ENCODE measurements at regions not wholly inside any gene's neighbourhood (a gene's known extent, or its start where the extent isn't known, plus 50 kb on each side); places are given as distances from the start of the nearest gene placed in this dataset.

DNA sequence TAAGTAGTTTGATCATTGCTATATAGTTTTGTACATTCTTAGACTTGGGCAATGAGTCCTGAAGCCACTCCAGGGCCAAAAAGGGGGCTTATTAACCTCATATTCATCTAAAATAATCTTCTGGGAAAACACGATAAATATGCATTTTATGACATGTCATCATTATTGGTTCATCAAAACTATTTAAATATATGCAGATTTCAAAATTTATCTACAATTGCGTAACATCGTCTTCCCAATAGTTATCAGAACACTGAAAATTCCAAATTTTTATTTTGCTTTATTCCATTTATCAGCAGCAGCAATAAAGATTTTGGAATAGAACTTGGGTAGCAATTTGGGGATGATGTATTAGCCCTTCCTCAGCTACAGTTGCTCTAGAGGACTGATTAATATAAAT, 550.0 kb downstream of the IQCM start:
- H2AFZ ChIP-seq (ENCODE audit: low read depth, low read length): no peak overlapping the region
- no peak overlapping the region for H3K4me2 ChIP-seq (ENCODE audit: low read length)
- H3K36me3 ChIP-seq (replicated peaks; ENCODE audit: low read depth, low read length): no peaks in the 10 kb centered on the region
- H4K20me1 ChIP-seq (ENCODE audit: insufficient read depth, low read length): no peaks in the 10 kb centered on the region
- H3K4me1 ChIP-seq (ENCODE audit: low read length): no peaks in the 10 kb centered on the region
- H3K4me3 ChIP-seq (ENCODE audit: low read length): no peak overlapping the region
- TF ChIP-seq, protein P1, sequence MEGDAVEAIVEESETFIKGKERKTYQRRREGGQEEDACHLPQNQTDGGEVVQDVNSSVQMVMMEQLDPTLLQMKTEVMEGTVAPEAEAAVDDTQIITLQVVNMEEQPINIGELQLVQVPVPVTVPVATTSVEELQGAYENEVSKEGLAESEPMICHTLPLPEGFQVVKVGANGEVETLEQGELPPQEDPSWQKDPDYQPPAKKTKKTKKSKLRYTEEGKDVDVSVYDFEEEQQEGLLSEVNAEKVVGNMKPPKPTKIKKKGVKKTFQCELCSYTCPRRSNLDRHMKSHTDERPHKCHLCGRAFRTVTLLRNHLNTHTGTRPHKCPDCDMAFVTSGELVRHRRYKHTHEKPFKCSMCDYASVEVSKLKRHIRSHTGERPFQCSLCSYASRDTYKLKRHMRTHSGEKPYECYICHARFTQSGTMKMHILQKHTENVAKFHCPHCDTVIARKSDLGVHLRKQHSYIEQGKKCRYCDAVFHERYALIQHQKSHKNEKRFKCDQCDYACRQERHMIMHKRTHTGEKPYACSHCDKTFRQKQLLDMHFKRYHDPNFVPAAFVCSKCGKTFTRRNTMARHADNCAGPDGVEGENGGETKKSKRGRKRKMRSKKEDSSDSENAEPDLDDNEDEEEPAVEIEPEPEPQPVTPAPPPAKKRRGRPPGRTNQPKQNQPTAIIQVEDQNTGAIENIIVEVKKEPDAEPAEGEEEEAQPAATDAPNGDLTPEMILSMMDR (IDR thresholded peaks at IDR 0.05; ENCODE audit: low read depth, low read length): no peak
- no peak for TF ChIP-seq EZH2phosphoT487 (IDR thresholded peaks at IDR 0.05; ENCODE audit: low read depth)
- H3K27me3 ChIP-seq (ENCODE audit: low read depth, low read length): no peaks in the 10 kb centered on the region
- no peaks in the 10 kb centered on the region for H3K79me2 ChIP-seq (ENCODE audit: low read length)
- no peak overlapping the region for H3K9ac ChIP-seq (ENCODE audit: low read length)
- no peak overlapping the region for H3K27ac ChIP-seq (ENCODE audit: low read length)
- H3K9me3 ChIP-seq (ENCODE audit: insufficient read depth, low read length): no peaks in the 10 kb centered on the region

DNA sequence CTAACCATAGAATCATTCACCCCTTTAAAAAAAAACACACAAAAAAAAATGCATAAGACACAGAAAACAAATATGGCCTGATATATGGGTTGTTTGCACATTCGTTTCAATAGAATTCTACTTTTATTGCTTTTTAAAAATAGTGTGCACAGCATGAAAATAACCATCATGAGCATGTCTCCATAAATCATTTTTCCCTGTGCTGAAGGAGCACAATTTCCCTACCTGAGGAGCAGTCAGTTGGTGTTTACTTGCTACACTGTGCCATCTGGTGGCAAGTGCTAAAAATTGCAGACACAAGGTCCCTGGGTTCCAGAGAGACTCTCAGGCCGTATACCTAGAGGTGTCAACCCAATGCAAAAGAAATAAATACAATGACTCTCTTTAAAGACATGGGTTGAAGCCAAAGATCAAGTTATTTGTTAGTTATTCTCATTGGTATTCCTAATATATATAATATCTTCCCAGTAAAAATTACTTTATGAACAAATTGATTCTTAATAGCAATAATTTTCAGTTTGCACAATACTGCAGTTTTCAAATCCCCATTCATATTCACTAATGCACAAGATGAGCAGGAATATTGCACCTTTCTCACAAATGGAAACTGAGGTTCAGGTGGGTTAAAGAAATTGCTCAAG, 551.4 kb downstream of the IQCM start:
- no peak for TF ChIP-seq EZH2phosphoT487 (IDR thresholded peaks at IDR 0.05; ENCODE audit: low read depth)
- TF ChIP-seq, protein P1 (IDR thresholded peaks at IDR 0.05; ENCODE audit: low read depth, low read length): peak; percentile 97
- Histone ChIP-seq H3K4me3 (ENCODE audit: low read length) (no peak overlapping the region), H3K36me3 (replicated peaks; ENCODE audit: low read depth, low read length) (no peaks in the 10 kb centered on the region), H3K9me3 (ENCODE audit: insufficient read depth, low read length) (no peaks in the 10 kb centered on the region), H3K4me2 (ENCODE audit: low read length) (no peak overlapping the region), H3K4me1 (ENCODE audit: low read length) (no peaks in the 10 kb centered on the region), H3K27me3 (ENCODE audit: low read depth, low read length) (no peaks in the 10 kb centered on the region), H2AFZ (ENCODE audit: low read depth, low read length) (no peak overlapping the region), H3K79me2 (ENCODE audit: low read length) (no peaks in the 10 kb centered on the region), H4K20me1 (ENCODE audit: insufficient read depth, low read length) (no peaks in the 10 kb centered on the region), H3K9ac (ENCODE audit: low read length) (no peak overlapping the region), H3K27ac (ENCODE audit: low read length) (no peak overlapping the region)

DNA sequence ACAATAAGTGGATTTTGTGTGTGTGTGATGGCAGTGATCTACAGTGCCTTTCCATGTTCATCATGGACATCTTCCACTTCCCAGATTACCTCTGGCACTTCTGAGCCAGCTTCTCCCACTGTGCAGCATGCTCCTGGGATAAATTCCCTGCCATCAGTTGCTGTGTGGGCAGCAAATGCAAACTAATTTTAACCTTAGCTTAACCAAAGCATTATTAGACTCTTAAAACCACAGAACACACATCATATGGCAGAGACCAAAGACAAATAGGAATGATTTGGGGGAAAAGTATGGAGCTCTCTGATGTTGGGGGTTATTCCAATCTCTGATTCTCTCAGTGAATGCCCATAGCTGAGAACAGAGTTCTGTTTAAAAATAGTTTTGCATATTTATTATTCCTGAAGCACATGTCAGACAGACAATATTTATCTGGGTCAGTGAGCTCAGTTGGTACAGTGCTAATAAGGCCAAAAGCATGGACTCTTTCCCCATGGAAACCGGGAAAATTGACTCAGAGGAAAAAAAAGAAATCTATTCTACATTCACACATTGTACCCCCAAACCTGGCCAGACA, 567.4 kb downstream of the IQCM start:
- Histone ChIP-seq H3K4me3 (ENCODE audit: low read length) (no peak overlapping the region), H3K79me2 (ENCODE audit: low read length) (no peaks in the 10 kb centered on the region), H3K36me3 (replicated peaks; ENCODE audit: low read depth, low read length) (no peaks in the 10 kb centered on the region), H3K9ac (ENCODE audit: low read length) (no peak overlapping the region), H3K4me1 (ENCODE audit: low read length) (peaks cover 7% of the 10 kb centered on the region), H2AFZ (ENCODE audit: low read depth, low read length) (no peak overlapping the region), H3K27ac (ENCODE audit: low read length) (no peak overlapping the region), H3K4me2 (ENCODE audit: low read length) (no peak overlapping the region), H3K27me3 (ENCODE audit: low read depth, low read length) (no peaks in the 10 kb centered on the region), H4K20me1 (ENCODE audit: insufficient read depth, low read length) (no peaks in the 10 kb centered on the region), H3K9me3 (ENCODE audit: insufficient read depth, low read length) (no peaks in the 10 kb centered on the region)
- TF ChIP-seq EZH2phosphoT487 (IDR thresholded peaks at IDR 0.05; ENCODE audit: low read depth): no peak
- TF ChIP-seq, protein P1 (IDR thresholded peaks at IDR 0.05; ENCODE audit: low read depth, low read length): no peak

DNA sequence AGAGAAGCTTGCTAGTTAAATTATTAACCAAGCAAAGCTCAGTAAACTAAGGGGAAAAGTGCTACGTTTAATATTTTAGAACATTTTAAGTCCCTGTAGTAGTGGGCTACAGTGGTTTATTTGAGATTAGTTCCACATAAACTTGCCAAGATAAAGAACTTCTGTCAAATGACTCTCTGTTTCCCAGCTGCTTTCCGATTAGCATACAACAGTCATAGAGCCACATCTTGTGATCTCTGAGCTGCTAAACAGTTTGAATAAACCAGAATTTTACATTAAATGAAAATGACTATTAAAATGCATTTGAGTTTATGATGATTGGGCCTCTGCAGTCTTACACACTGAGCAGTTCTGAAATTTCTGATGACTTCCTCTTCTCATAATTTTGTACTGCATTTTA, 568.5 kb downstream of the IQCM start:
- no peak overlapping the region for H2AFZ ChIP-seq (ENCODE audit: low read depth, low read length)

More for the DNA sequence above, 568.5 kb downstream of the IQCM start:
- H3K4me2 ChIP-seq (ENCODE audit: low read length): no peak overlapping the region
- no peak overlapping the region for H3K4me3 ChIP-seq (ENCODE audit: low read length)
- peaks cover 7% of the 10 kb centered on the region for H3K4me1 ChIP-seq (ENCODE audit: low read length)
- no peaks in the 10 kb centered on the region for H3K36me3 ChIP-seq (replicated peaks; ENCODE audit: low read depth, low read length)
- H4K20me1 ChIP-seq (ENCODE audit: insufficient read depth, low read length): no peaks in the 10 kb centered on the region
- H3K27me3 ChIP-seq (ENCODE audit: low read depth, low read length): no peaks in the 10 kb centered on the region
- no peak overlapping the region for H3K27ac ChIP-seq (ENCODE audit: low read length)
- TF ChIP-seq, protein P1 (IDR thresholded peaks at IDR 0.05; ENCODE audit: low read depth, low read length): no peak
- TF ChIP-seq EZH2phosphoT487 (IDR thresholded peaks at IDR 0.05; ENCODE audit: low read depth): no peak
- H3K9ac ChIP-seq (ENCODE audit: low read length): no peak overlapping the region
- no peaks in the 10 kb centered on the region for H3K9me3 ChIP-seq (ENCODE audit: insufficient read depth, low read length)
- no peaks in the 10 kb centered on the region for H3K79me2 ChIP-seq (ENCODE audit: low read length)

Measured in OCI-LY3 (cell line).